Right lobe of liver (tissue), 6 donors: ENCODE measurements at regions not wholly inside any gene's neighbourhood (a gene's known extent, or its start where the extent isn't known, plus 50 kb on each side); places are given as distances from the start of the nearest gene placed in this dataset.
"Not testable (repeated sequence)": the region's sequence is repeated elsewhere in the genome, so short reads cannot be mapped to it uniquely, and the experiment has no call there.

Experiments
- ATAC-seq, 4 donors: fragments of 200-7000 bp; cut with Tn5 transposase; one replicate each; pipeline ENCODE4 v1.9.1; 2020; ENCODE audit warnings: mild to moderate bottlenecking in 4 of 4, moderate library complexity in 4 of 4
- DNase-seq, 3 donors: peaks; one replicate each; pipeline ENCODE4 v3.0.0-alpha.2; 2020
- H3K27ac ChIP-seq, 3 donors: fragments of 200-600 bp; one replicate each; pipeline ENCODE4 v1.8.0; 2022
- H3K27me3 ChIP-seq, 2 donors: fragments of 200-600 bp; one replicate each; pipeline ENCODE4 v1.8.0; 2022
- H3K36me3 ChIP-seq, 4 donors: fragments of 200-600 bp; sonication (generic) in 1 of 4; one replicate each; pipeline versions ENCODE4 v1.5.1 to v1.8.0; 2017 to 2022; ENCODE audit warnings: control low read depth in 1 of 4
- H3K4me1 ChIP-seq, 4 donors: fragments of 200-600 bp; sonication (generic) in 1 of 4; one replicate each; pipeline versions ENCODE4 v1.5.1 to v1.8.0; 2017 to 2022; ENCODE audit warnings: control low read depth in 1 of 4
- H3K4me3 ChIP-seq, 3 donors: fragments of 200-600 bp; one replicate each; pipeline ENCODE4 v1.8.0; 2022
- H3K9me3 ChIP-seq, 4 donors: fragments of 200-600 bp; sonication (generic) in 1 of 4; one replicate each; pipeline versions ENCODE4 v1.5.1 to v1.8.0; 2017 to 2022; ENCODE audit warnings: control low read depth in 1 of 4
- CTCF ChIP-seq, 4 donors: fragments of 200-600 bp in 3 of 4; fragments of 450-650 bp in 1 of 4; IDR thresholded peaks; one replicate each; pipeline versions ENCODE4 v1.5.1 to v1.8.0; 2016 to 2022; ENCODE audit warnings: antibody characterized with exemption in 4 of 4, mild to moderate bottlenecking in 2 of 4
- POLR2A ChIP-seq: fragments of 450-650 bp; IDR thresholded peaks from one replicate; pipeline ENCODE4 v1.6.1; 2017; ENCODE audit warnings: antibody characterized with exemption, mild to moderate bottlenecking
- WGBS: methylation state at CpG from one replicate; pipeline ENCODE4 v1.1.6; 2018; ENCODE audit warnings: low coverage, low lambda C conversion rate; ENCODE audit not compliant: insufficient coverage; ENCODE audit errors: missing lambda C conversion rate; 5-methylcytosine and 5-hydroxymethylcytosine counted together
- intact Hi-C, 2 donors: fragments of 100-400 bp; cut with DNase I; formaldehyde crosslinking; loops; one replicate each; pipeline versions ENCODE4 v1.11.2 to v1.14.1; 2022
- donor health status: DM: no; HTN: yes; CAD: no.
- donor health status: DM: no; HTN: no; CAD: no.
- donor health status: DM: no; HTN: no; CAD: no.
- donor health status: DM: no; HTN: yes; CAD: no.
- donor health status: DM: no; HTN: yes; CAD: no.

- H3K36me3 ChIP-seq: no peaks in the 10 kb centered on the region
Measured at GRCh38 chr14:51365241-51365965, 125.4 kb downstream of the TMX1 start.

GRCh38 chr14:51366460-51366859 is 126.4 kb downstream of the TMX1 start:
- H3K27ac ChIP-seq, H3K36me3 ChIP-seq, H3K4me3 ChIP-seq, ATAC-seq, DNase-seq, H3K4me1 ChIP-seq, intact Hi-C loops, H3K27me3 ChIP-seq, H3K9me3 ChIP-seq: not testable (repeated sequence)
- WGBS: 97% methylated on average over 13 of the region's 14 CpGs

More at GRCh38 chr14:51365241-51365965, 125.4 kb downstream of the TMX1 start:
- no peak for DNase-seq
- Histone ChIP-seq H3K9me3 (no peaks in the 10 kb centered on the region), H3K4me3 (no peak overlapping the region), H3K4me1 (no peaks in the 10 kb centered on the region), H3K27me3 (no peaks in the 10 kb centered on the region), H3K27ac (no peak overlapping the region)
- ATAC-seq: no peak
- intact Hi-C loops: no loop called here
- TF ChIP-seq CTCF (IDR thresholded peaks at IDR 0.05) (no peak), POLR2A (no peak)
- WGBS: 63% methylated on average over 7 of the region's 7 CpGs

- H3K36me3 ChIP-seq, intact Hi-C loops, H3K4me1 ChIP-seq, H3K27ac ChIP-seq, H3K4me3 ChIP-seq, H3K9me3 ChIP-seq, DNase-seq, H3K27me3 ChIP-seq: not testable (repeated sequence)
- WGBS: 22% methylated on average over 7 of the region's 7 CpGs
- peak in 3 of 4 donors; percentile 56 to 70 (median 70) for ATAC-seq
Measured at GRCh38 chr14:51366866-51367599, 127.0 kb downstream of the TMX1 start.

- no peaks in the 10 kb centered on the region for H3K9me3 ChIP-seq
- no peak overlapping the region for H3K27ac ChIP-seq
- TF ChIP-seq CTCF (IDR thresholded peaks at IDR 0.05) (no peak), POLR2A (no peak)
- 19% methylated on average over 1 of the region's 1 CpG for WGBS
- intact Hi-C loops: no loop called here
- DNase-seq (no peak), ATAC-seq (peak in 1 of 4 donors; percentile 57)
- H3K4me3 ChIP-seq: no peak overlapping the region
- no peaks in the 10 kb centered on the region for H3K27me3 ChIP-seq
- no peaks in the 10 kb centered on the region for H3K4me1 ChIP-seq
- no peaks in the 10 kb centered on the region for H3K36me3 ChIP-seq
Measured at GRCh38 chr14:51367600-51367931, 127.5 kb downstream of the TMX1 start.

GRCh38 chr14:51368721-51369163 is 128.7 kb downstream of the TMX1 start:
- no peak overlapping the region for H3K27ac ChIP-seq
- no peak for DNase-seq
- no peaks in the 10 kb centered on the region for H3K27me3 ChIP-seq
- TF ChIP-seq POLR2A (no peak), CTCF (IDR thresholded peaks at IDR 0.05) (no peak)
- intact Hi-C loops: no loop called here
- H3K4me1 ChIP-seq: no peaks in the 10 kb centered on the region
- WGBS: 73% methylated on average over 6 of the region's 6 CpGs
- no peaks in the 10 kb centered on the region for H3K9me3 ChIP-seq
- no peak for ATAC-seq
- no peak overlapping the region for H3K4me3 ChIP-seq
- no peaks in the 10 kb centered on the region for H3K36me3 ChIP-seq
